NK-92 treated with Interleukin-12 subunit alpha and Interleukin-12 subunit beta, amount 100 ng/mL, for 24 hours (cell line): ENCODE measurements at regions not wholly inside any gene's neighbourhood (a gene's known extent, or its start where the extent isn't known, plus 50 kb on each side); places are given as distances from the start of the nearest gene placed in this dataset.

Source experiments
- DNase-seq: peaks from one replicate; lab custom pipeline; 2025; lab: John Stamatoyannopoulos, UW

DNA sequence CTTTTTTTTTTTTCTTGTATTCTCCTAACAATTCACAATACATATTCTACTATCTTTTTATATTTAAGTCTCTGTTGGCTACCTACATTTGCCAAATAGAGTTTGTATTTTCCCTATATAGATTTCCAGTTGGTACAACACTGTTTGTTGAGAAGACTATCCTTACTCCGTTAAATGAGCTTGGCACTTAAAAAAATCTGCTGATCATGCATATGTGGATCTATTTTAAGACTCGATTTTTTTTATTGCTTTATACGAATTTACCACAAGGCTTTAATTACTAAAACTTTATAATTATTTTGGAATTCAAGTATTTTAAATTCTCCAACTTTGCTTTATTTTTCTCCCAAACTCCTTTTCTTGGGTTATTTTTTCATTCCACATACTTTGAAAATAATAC is 855.6 kb downstream of the C6orf118 start:
- DNase-seq = no peak

GRCh38 chr6:164442572-164442971 is 866.8 kb downstream of the C6orf118 start:
- DNase-seq = no peak

- DNase-seq = no peak
These were observed 870.1 kb downstream of the C6orf118 start for GRCh38 chr6:164439331-164439730.

- no peak for DNase-seq
These were observed 872.4 kb downstream of the C6orf118 start for GRCh38 chr6:164436976-164437375.

DNA sequence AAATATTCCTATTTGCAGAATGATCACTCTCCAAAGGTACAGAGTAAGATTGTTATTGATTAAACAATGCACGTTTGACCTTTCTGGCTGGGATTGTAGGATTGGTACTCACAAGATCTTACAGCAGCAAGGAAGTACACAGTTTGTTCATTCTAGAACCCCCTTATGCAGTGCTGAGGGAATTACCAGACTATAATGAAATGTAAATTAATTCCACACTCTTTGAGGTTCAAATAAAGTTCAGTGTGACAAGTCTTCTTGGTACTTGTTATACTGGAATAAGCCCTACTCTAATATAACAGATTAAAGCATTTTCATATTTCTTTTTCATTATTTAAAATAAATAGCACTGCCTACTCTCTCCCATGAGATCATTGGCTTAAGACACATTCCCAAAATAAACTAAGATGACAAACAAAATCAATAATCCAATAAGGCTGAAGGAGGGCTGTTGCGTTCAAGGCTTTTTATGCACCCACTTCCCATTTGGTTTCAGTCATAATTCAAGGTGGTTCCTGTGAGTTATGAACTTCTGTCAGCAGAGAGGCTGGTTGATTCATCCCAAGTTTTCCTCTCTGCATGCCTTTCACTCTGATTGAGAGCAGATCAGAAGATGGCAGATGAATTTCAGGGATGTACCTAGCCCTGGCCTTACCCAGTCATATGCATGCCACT is 881.5 kb downstream of the C6orf118 start:
- no peak for DNase-seq

DNA sequence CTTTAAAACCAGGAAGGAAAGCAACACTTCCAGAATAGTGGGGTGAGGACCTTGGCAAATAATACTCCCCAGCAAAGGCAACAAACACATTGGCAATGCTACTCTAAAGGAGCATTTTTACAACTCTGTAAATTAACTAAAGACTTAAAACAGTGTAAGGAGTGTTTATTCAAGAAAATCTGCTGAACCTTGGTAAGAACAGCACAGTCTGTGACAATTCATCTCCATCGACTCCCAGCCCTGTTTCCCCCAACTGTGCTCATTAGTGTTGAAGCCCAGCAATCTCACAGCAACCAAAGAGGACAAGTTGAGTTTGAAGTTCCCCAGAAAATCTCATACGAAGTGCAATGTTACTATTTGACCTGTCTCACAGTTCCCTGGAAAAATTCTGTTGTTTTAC is 884.9 kb downstream of the C6orf118 start:
- no peak for DNase-seq

DNA sequence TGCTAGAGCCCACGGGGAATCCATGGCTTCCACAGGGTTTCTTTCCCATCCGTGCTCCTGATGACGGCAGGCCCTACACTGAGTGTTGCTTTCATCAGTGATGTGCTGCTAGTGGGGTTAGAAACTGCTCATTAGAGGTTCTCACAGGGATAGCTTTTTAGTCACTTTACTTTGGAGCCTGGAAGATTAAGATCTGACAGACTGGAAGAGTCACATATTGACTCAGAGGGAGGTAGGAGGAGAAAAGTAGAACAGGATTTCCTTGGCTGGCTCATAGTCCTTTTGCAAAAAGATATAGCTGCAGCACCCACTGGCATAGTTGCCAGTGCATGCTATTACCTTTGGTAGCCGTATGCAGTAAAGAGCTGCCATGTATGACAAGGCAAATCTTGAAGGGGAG is 890.3 kb downstream of the C6orf118 start:
- DNase-seq = no peak

DNA sequence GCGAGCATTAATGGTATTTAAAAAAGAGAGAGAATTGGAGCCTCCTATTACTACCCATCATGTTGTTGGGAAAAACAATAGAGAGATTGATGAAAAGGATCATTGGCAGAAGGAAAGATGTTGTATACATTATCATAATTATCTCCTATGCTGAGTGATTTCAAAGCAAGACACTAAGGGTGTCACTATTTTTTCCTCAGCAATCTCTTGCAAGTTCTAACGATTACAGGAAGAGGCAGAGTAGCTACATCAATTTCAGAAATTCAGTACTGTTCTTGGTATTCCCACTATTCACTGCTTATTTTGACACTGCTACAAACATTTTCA is 891.2 kb downstream of the C6orf118 start:
- DNase-seq = no peak

DNA sequence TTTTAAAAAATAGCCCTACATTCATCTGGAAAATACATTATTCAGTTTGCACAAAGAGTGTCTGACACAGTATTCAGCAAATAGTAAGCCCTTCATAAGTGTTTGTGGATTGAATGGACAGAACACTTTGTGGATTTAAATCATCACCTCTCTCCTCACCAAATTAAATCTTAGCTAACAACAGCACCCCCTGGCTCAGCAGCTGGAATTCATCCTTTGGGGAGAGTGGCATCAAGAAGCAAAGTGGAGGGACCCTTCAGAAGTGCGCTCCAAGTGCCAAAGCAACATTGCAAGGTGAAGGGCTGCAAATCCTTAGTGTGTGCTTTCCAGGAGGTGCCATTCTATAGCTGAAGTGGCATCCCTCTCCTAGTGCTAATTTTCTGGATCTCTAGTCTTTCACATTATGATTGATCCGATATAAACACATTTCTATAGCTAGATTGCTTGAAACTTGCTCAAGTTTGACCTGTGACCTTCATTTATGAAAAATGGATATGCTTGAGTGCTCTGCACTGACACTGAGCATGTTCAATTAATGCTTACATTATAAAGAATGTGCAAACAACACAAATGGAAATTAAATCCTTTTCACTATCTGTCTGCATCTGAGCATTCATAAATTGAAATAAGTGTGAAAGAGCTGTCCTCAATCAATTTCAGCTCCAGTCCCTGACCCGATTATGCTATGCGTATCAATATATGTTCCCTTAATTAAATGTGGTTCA is 891.7 kb downstream of the C6orf118 start:
- DNase-seq = no peak

- no peak for DNase-seq
These were observed 893.4 kb downstream of the C6orf118 start for GRCh38 chr6:164415832-164416563.

DNA sequence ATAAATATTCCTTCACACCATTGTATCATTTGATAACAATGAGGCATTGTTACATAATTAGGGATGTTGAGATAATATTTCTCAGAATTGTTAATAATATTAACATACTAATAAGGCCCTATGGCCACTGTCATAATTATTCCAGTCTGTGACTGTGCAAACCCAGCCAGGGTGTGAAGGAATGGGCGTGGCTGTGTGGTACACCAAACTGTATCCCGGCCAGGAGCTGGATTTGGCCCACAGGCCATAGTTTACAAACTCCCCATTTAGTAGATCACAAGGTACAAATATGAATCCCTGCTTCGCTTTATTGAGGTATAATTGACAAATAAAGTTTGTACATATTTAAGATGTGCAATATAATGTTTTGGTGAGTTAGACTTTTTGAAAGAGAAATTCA is 894.7 kb downstream of the C6orf118 start:
- no peak for DNase-seq

GRCh38 chr6:164412566-164412965 is 896.8 kb downstream of the C6orf118 start:
- no peak for DNase-seq

DNA sequence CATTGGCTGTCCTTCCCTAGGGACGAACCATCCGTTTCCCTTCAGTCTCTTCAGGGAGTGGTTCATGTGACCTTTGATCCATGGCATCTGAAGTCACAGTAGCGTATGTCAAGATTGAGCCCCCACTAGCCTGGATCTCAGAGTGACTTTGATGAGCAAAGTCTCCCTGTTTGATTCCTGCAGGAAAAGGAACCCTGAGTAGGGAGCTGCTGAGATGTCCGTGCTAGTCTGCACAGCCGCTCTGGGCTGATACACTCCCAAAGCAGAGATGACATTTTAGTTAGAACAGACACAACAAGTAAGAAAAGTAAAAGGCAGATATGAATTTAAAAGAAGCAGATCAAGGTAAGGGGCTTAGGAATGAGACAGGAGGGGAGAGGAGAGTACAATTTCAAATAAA is 899.4 kb downstream of the C6orf118 start:
- no peak for DNase-seq

DNA sequence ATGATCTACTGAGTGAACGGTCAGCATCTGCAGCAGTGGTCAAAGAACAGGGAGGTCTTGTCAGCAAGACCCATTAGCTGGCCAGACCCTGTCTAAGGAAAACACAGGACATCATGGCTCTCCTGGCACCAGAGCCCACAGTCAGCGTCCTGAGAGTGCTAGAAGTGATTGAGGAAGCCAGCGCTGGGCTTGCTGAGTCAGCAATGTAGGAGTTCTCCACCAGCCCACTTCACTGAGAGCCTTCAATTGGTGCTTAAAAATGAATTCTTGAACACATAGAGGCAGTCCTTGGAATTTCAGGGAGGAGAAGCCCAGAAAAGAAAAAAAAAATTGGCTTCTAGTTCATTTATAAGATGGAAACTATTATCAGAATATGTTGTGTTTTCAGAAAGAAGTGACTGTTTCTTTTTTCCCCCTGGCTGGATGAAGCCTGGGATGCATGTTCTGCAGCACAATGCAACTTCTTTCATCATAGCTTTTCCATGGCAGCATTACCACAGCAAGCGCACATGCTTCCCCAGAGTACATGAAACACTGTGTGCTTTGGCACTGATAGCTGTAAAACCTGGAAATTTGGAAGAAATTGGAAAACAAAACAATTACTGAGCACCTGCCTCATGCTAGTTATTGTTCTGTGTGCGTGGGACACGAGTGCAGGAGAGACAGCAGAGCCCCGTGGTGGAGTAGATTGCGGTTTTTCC is 899.9 kb downstream of the C6orf118 start:
- no peak for DNase-seq

GRCh38 chr6:164408868-164409267 is 900.5 kb downstream of the C6orf118 start:
- DNase-seq = no peak

DNA sequence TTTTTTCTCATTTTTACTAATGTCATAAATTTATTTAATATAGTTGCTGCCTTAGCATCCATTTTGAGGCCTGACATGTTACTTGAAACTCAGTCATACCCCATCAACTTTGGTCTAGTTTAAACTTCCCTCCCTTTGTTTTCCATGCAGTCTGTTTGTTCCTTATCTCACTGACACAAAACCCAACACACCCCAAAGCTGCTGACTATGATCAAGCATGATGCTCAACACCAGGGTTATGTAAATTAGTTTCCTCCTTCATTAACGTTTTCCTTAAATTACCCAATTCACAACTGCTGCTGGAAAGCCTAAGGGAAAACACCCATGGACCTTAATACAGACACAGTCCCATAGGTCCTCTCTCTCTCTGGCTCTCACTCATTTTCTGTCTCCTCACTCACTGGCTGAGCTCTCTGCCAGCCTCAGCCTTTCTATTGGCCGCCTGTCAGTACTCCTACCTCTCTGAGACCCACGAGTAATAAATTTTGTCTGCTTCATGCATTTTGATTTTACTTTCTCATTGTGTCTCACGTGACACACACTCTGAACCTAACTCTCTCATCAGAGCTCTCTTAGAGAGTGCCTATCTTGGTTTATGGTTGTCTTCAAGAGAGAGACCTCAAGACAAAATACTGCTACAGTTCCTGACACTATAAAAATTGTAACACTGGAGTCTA is 904.5 kb downstream of the C6orf118 start:
- no peak for DNase-seq

DNA sequence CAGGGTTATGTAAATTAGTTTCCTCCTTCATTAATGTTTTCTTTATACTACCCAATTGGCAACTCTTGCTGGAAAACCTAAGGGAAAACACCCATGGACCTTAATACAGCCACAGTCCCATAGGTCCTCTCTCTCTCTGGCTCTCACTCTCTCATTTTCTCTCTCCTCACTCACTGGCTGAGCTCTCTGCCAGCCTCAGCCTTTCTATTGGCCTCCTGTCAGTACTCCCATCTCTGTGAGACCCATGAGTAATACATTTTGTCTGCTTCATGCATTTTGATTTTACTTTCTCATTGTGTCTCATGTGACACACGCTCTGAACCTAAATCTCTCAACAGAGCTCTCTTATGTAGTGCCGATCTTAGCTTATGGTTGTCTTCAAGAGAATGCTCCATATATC is 907.5 kb downstream of the C6orf118 start:
- no peak for DNase-seq

- DNase-seq = no peak
These were observed 910.8 kb downstream of the C6orf118 start for GRCh38 chr6:164398647-164399046.

- no peak for DNase-seq
These were observed 913.0 kb downstream of the C6orf118 start for GRCh38 chr6:164396071-164397047.

DNA sequence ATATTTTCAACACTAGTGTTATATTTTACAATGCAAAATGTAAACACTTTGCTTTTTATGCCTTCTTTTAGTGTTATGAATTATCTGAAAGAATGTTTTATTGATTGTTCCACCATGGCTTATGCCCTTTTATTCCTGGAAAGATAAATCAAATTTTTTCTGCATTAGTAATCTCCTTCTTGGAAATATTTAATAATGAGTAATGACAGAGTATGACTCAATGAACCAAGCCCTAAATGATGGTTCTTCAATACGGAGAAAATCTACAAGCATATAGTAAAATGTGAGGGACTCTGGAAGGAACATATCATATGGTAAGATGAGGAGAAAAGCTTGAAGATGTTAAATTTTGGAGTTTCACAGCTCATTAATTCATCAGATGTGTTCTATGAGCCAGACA is 929.6 kb downstream of the C6orf118 start:
- DNase-seq = no peak

GRCh38 chr6:164378330-164378729 is 931.1 kb downstream of the C6orf118 start:
- DNase-seq = no peak
